RPMI7951 (cell line): ENCODE measurements at regions not wholly inside any gene's neighbourhood (a gene's known extent, or its start where the extent isn't known, plus 50 kb on each side); places are given as distances from the start of the nearest gene placed in this dataset.
"Not testable (repeated sequence)": the region's sequence is repeated elsewhere in the genome, so short reads cannot be mapped to it uniquely, and the experiment has no call there.

ENCODE experiments used
- DNase-seq: peaks from one replicate; pipeline ENCODE4 v3.0.0-alpha.2; 2012; ENCODE audit warnings: low read depth

DNA sequence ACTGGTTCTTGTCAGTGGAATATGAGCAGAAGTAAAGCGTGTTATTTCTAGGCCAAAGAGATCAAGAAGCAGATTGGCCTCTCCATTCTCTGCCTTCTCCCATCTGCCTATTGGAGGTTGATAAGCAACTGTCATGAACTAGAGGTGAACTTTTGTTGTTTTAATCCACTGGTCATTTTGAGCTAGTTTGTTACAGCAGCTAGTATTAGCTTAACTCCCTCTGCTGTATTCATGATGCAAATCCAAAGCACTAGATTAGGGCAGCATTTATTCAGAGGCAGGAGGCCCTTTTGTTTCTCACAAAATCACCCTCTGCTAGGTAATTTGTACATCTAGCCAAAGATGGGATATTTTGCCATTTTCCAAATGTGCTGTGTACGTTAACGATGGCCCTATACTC is 97.3 kb upstream of the DPT start:
- DNase-seq = no peak

DNA sequence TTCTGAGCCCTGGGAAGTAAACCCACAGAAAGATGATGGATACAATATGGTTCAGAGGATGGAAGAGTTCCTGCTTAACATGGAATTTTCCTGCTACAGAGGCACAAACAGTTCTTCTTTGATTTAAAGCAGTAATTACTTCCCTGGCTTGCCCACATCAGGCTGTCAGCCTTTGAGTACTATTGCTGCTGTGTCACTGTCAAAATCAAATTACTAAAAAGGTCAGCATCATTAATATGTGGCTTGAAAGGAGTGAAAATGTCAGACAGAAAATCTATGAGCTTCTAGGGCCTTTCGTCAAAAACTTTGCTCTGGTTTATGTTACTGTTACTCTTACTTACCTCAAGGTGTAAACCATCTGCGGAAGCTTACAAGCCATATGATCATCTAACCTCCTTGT is 98.6 kb upstream of the DPT start:
- DNase-seq = no peak

DNA sequence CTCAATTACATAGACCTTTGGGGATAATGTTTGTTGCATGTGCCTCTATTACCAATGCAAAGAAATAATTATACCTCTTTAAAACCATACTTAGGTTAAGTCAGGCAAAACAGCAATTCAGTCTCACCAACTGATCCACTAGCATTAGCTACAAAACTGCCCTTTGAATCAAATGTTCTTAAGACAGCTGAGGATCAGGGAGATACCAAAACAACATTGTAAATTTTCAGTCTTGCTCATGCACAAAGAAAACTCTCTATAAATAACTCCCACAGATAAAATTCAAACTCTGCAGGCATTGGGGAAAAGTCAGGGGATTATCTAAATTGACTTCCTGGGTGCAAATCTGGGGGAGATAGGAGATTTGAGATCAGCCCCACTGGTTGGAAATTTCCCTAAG is 100.9 kb upstream of the DPT start:
- no peak for DNase-seq

DNA sequence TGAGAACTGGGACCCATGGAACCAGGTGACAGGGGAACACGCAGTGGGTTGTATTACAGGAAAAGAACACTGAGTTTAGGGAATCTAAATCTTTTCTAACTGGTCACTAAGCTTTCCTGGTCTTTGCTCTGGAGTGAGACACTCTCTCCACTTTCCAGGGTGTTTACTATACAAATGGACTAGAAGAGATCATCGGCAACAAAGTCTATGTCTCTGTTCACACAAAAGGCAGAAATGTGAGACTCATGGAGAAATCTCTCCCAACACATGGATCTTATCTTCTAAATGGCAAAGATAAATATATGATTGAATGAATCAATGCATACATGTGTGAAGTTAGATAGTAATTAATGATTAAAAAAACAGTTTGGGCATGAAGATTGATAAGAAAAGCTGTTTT is 101.6 kb upstream of the DPT start:
- no peak for DNase-seq

DNA sequence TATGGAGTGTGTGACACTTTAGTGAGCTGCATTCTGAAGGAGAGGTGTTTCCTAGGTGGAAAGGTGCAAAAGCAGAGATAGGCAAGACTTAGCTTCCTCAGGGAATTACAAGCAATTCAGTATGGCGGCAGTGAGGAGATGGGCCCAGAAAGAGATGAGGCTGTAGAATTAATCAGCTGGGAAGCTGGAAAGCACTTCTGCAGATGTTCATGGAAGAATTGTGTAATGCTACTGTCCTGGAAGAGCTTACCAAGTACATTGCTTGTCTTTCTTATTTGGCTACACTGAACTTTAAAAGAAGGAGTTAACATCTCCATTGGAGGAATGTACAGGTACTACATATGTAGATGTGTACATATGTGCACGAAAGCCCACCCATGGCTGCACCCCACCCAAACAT is 103.7 kb upstream of the DPT start:
- DNase-seq = no peak

DNA sequence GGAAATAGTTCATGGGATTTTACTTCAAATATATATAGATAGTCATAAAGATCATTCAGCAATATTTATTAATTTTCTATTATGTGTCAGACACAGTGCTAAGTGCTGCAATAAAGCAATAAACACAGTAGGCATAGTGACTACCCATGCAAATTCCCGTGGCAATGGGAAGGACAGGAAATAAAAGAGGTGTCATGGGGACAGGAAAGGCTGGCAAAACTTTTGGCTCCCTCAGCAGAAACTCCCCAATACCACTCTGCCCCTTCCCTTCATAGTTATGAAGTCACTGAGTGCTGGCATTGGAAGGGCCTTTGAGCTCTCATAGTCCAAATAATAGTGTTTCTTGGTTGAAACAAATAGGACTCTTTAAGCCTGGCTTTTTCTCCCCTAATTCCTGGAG is 104.4 kb upstream of the DPT start:
- no peak for DNase-seq

DNA sequence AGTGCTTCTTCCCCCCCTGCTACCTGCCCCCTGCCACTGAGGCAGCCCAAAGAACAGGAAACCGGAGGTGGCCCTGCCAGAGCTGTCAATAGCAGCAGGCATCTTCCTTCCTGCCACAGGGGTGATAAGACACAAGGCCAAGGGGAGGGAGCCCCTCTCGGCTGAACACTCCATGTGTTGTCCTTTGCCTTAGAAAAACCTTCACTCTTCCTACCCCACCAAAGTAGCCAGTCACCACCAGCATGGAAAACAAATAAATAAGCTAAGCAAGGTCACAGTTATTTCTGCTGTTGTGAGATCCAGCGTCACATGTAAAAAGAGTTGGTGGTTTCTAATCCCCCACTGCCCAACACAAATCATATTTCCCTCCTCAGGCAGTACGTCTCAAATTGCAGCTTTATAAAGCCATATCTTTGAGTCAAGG is 104.8 kb upstream of the DPT start:
- no peak for DNase-seq

DNA sequence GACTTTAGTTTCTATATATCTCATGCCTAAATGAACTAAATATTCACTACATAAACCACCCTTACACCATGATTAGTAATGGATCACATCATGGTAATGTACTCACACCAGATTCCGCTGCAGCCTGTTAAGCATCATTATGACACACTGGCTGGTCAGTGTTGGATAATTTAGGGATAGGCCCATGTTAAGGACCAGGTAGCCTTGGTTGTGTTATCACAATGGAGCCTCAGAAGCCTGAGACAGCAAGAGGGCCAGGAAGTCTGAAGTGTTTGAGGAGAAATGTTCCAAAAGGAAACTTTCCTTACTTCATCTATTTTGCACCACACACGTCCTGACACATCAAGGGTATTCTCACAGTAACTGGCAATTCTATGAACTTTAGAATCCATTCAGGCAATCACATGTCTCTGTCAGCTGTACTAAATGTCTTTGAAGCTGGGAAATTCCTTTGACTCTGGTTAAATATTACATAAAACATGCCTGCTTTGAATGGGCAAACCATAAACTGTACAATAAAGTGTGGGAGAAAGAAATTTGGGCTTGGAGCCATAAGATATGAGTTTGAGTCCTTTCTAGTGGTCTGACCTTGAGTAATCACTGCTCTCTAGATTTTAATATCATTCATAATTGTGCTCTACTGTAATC is 105.3 kb upstream of the DPT start:
- DNase-seq = no peak

DNA sequence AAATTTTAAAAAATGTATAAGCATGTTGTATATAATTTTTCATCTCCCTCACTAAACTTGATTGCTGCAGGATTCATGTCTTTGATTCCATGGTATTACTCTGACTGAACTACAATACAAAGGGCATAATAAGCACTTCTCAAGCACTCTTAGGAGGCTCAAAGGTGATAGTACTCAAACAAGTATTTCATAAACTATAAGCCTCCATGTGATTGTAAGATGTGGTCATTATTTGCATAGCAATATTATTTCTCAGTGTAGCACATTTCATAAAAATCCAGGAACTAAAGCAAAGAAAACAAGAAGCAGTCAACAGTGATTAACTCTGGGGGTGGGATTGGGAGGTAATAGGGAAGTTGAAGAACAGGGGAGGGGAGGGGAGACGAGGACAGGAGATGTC is 106.2 kb upstream of the DPT start:
- no peak for DNase-seq

DNA sequence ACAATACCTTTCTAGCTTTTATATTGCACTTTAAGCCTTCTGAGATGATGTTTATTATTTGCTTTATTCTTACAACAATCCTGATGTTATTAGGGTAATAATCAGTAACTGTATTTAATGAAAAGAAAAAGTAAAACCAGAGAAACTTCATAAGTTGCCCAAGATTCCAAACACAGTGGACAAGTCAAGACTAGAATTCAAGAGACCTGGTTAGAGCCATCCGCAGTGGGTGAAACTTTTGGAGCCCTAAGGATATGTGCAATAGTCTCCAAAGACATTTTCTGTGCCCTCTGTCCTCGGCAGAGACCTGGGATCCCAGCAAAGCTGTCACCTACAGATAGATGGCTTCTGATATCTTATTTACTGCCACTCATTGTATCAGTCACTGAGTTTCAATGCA is 106.8 kb upstream of the DPT start:
- no peak for DNase-seq

DNA sequence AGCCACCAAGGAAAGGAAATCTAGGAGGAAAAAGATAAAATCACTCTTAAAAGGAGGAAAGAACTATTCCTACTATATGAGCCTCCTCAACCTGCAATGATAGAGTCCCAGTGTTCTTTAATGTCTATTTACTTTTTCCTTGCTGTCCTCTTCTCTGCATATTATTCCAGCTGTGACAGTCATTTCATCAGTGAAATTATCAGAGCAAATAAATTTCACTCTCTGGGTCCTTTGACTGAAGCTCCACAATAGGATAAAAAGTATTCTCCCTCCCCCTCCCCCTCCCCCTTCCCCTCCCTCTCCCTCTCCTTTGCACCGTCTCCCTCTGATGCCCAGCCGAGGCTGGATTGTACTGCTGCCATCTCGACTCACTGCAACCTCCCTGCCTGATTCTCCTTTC is 107.5 kb upstream of the DPT start:
- no peak for DNase-seq

DNA sequence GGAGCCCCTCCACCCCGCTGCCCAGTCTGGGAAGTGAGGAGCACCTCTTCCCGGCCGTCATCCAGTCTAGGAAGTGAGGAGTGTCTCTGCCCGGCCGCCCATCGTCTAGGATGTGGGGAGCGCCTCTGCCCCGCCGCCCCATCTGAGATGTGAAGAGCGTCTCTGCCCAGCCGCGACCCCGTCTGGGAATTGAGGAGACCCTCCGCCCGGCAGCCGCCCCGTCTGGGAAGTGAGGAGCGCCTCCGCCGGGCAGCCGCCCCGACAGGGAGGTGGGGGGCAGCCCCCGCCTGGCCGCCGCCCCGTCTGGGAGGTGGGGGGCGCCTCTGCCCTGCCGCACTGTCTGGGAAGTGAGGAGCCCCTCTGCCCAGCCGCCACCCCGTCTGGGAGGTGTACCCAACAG is 108.2 kb upstream of the DPT start:
- DNase-seq = not testable (repeated sequence)

DNA sequence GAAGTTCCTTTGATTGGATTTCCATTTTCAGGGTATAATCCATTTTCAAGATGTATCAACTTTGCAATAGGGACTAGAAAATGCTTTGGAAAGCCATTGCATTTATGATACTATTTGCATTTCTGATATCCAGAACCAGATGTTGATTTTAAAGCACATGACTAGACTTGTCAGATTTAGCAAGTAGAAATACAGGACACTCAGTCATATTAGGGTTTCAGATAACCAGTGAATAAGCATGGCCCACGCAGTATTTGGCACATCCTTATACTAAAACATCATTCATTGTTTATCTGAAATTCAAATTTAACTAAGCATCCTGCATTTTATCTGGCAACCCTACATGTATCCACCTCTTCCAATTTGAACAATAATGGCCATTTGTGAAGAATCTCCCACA is 113.3 kb upstream of the DPT start:
- DNase-seq = no peak

DNA sequence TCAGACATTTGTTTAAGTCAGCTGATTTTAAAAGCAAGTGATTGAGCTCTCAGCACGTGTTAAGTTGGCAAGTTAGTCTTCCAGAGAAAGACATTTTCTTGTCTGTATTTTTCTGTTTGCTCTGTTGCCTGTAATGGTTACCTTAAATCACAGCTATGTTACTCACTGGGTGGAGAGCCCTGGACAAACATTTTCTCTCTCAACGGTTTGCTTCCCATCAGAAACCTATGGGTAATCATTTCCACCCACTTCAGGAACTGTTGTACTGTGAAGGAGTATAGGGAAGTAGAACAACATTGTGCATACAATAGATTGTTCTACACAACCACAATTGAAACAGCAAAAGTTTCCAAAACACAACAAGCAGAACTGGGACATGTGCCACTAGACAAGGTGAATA is 113.9 kb upstream of the DPT start:
- no peak for DNase-seq

DNA sequence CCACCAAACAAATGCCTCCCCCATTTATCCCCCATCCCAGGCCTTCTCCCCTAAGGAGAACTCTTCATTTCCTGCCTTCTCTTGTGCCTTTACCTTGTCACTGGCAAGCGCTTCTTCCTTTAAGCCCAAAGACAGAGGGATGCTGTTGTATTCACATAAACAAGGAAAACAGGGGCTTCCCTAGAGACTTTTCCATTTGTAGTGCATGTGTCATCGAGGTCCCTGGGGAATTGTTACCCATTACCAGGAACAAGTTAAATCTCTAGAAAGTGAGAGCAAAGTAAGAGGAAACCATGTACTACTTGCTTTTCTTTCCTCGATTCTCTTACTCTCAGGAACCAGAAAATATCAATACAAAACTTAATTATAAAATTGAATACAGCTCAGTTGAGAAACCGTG is 114.4 kb upstream of the DPT start:
- no peak for DNase-seq

DNA sequence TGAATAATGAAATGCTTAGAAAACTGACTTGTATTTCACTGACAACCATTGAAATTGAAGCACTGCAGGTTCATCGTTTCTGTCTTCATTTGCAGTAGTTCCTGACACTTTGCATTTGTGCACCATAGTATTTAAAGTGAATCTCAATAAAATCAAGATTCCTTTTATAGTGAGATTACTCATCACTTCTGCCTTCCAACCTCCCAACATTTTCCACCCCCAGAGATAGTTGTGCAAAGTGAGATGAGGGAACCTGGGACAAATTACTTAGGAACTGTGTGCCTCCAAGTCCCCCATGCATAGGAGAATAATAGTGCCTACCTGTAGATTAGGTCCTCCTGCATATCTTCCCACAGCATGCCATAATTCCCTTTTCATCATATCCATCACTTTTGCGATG is 114.9 kb upstream of the DPT start:
- DNase-seq = no peak

DNA sequence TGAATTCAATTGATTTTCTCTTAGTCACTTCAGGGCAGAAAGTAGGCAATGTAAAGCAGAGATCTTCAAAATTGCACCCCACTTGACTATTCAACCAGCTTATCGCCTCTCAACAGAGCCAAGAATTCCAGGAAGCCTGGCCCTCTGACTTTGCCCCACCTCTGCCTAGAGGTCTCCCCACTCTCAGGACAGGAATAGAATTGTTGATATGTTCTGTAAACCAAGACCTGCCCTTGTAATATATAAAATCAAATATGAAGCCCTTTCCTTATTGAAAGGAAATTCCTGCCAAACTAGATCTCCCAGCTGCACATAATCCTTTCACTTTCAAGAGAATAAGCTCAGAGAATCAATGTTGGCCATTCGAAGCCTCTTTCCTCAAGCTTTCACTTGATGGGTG is 116.1 kb upstream of the DPT start:
- DNase-seq = no peak

DNA sequence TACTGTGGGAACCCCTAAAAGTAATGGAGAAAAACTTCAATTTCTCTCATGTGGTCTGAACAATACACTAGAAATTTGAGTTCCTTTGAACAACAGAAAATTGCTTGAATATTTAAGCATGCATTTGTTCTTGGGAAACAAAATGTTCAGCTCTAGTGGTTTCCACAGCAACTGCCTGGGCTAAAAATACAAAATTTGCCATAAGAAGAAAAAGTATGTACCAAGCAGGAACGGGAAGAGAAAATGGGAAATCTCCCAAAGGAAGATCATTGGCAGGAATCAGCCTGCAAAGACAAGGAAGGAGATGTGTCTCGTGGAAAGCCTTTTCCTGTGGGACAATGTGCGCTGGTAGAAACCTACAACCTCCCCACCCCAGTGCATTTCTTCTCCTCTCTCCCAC is 119.0 kb upstream of the DPT start:
- DNase-seq = no peak

DNA sequence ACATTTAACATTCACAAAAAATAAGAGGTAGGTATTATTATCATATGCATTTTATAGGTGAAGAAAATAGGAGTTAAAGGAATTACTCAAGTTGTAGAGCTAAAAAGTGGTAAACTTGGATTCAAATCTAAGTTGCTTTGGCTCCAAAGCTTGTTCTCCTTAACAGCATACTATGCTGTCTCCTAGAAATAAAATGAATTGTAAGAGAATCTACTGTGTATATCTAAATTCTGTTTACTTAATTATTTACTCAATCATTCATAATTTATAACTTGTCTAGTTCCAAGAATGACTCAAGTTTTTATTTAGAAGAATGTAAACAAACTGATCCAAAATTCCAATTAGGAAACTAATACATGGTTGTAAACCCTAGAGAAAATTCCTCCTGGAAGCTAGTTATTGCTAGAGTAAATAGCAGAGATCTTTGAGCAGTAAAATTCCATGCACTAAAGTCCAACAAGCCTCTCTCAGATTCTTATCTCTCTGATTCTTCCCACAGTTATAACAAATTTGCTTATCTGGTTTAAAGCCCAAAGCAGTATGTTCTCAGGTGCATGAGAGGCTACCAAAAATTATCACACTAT is 132.5 kb upstream of the DPT start:
- DNase-seq = no peak

DNA sequence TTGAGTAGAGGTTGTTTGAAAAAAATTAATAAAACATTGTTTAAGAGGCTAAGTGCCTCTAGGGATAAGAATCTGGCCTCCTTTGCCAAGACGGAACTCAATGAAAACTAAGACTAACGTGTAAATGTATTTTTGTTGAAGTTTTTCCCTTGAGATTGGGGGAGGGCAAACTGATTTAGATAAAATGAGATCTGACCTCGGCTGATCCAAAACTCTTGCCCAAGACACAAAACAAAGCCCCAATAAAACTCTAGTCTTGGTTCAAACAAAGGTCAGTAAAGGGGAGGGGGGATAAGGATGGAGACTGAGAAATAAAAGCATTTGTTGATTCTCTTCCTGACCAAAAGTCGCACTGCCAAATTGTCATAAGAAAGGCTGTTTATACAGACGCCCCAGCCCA is 134.8 kb upstream of the DPT start:
- no peak for DNase-seq

DNA sequence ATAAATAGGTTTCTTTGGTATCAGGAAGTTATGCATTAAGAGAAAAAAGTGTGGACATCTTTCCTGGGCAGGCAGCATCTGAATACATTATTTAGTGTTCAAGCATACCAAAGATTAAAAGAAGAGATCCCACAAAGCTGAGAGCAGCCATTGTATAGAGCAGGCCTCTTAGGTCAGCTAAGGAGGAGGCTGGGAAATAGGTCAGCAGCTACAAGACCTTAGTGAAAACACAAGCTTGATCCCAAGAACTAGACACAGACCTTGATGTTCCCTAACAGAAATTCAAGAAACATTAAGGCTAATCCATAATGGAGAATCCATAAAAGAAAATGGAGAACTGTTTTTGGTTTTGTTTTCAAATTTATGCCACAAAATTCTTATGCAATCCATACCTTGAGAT is 135.3 kb upstream of the DPT start:
- DNase-seq = no peak

DNA sequence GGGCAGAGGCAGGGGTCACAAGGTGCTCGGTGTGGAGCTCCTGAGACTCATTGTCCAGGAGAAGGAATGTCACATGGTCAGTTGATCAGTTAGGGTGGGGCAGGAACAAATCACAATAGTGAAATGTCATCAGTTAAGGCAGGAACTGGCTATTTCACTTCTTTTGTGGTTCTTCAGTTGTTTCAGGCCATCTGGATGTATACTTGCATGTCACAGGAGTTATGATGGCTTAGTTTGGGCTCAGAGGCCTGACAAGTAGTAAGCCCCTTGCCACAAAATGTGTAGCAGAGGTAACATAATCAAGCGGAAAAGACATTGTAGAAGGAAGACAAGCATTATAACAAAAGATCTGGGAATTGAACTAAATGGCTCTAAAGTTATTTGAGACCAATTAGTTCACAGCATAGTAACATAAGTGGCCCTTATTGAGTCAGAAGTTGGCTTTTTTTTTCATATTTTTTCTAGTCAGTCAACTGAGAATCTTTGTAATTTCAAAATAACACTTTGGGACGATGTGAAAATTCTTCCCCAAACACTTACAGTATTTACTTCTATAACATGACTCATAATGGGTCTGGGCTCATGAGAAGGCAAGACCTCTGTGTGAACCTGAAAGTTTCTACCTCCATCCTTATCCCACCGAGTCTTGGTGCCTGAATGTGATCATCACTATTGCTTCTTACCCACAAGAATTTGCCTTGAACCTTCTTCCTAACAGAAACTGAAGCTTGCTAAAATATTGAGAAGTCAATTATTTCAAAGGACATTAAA is 137.0 kb upstream of the DPT start:
- no peak for DNase-seq

DNA sequence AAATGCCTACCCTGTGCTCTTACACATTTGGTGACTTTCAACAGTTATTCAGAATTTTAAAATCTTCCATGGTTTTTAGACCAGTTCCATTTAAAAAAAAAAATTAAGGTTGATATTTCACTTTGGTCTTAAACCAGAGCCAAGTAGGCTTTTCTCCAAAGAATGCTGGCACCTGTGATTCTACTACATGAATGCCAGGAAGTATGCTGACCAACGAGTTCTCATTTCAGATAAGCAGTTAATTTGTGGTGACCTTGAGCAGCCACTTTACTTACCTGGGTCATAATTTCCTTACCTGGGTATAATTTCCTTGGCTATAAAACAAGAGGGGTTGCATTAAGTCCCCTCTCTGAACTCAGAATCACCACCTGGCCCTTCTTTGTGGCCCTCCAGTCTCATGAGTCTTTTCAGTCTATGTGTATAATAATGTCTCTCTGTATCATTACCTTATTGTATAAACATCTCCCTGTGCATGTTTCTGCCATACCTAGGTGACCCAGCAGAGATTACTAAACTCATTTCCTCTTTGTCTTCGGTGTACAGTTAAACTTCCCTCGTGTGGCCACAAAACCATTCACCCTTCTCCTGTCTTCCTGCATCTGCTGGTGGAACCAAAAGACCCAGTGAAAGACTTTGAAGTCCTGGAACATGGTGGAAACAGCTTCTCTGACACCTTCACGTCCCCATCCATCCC is 139.1 kb upstream of the DPT start:
- DNase-seq = no peak
